Omental fat pad (tissue), 3 donors: ENCODE measurements at regions not wholly inside any gene's neighbourhood (a gene's known extent, or its start where the extent isn't known, plus 50 kb on each side); places are given as distances from the start of the nearest gene placed in this dataset.

Experiments
- ATAC-seq: fragments of 150-250 bp; one replicate; pipeline ENCODE4 v1.9.1; 2016; ENCODE audit warnings: mild to moderate bottlenecking, moderate library complexity; ENCODE audit not compliant: low FRiP score
- DNase-seq: peaks from one replicate; pipeline ENCODE4 v3.0.0-alpha.2; 2019; ENCODE audit warnings: low spot score
- TF ChIP-seq, protein P1 (sequence below), 3 donors: fragments of 450-650 bp; IDR thresholded peaks; one replicate each; pipeline ENCODE4 v1.5.1; 2016 to 2017; ENCODE audit warnings: antibody characterized with exemption in 3 of 3, mild to moderate bottlenecking in 3 of 3, moderate library complexity in 2 of 3

DNA sequence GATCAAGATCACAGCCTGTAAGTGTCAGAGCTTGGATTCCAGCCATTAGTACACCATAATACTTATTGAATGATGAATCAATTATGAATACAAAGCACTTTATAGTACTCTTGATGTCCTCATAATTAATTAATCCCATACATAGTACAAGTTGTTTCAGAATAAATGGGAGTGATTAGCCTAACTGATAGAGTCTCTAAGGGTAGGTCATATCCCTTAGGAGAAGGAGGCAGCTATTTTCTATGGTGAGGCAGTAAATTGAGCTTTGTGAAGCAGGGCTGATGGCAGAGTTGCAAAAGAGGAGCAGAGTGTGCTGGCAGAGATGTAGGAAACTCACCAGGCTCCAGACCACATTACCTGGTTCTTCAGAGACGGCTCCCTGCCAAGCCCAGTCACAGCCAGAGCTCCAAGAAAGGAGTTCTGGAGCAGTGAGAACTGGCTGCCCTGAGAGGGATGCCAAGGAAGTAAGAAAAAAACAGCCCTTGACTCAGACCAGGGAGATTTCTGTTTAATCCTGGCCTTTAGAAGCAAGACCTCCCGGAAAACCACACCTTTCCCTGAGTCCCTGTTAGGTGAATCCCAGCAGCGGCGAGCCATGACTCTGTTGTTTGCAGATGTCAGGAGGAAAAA, 112.9 kb downstream of the SH3TC2 start:
- ATAC-seq (peak; percentile 97), DNase-seq (no peak)
- TF ChIP-seq, protein P1, sequence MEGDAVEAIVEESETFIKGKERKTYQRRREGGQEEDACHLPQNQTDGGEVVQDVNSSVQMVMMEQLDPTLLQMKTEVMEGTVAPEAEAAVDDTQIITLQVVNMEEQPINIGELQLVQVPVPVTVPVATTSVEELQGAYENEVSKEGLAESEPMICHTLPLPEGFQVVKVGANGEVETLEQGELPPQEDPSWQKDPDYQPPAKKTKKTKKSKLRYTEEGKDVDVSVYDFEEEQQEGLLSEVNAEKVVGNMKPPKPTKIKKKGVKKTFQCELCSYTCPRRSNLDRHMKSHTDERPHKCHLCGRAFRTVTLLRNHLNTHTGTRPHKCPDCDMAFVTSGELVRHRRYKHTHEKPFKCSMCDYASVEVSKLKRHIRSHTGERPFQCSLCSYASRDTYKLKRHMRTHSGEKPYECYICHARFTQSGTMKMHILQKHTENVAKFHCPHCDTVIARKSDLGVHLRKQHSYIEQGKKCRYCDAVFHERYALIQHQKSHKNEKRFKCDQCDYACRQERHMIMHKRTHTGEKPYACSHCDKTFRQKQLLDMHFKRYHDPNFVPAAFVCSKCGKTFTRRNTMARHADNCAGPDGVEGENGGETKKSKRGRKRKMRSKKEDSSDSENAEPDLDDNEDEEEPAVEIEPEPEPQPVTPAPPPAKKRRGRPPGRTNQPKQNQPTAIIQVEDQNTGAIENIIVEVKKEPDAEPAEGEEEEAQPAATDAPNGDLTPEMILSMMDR (IDR thresholded peaks at IDR 0.05): no peak

DNA sequence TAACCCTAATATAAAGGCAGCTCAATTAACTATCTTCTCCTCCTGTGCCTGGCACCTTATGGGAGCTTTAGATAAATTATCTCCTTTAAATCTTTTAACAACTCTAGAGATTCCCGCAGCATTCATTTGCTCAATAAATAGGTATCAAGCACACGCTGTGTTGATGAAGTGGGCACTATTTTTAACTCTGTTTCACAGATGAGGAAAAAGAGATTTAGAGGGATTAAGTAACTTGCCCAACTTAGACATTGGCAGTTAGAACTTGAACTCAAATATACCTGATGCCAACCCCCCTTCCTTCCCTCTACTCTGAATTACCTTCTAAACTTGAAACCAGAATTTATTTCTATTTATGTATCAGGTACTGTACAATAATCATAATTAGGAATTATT, 112.4 kb downstream of the SH3TC2 start:
- TF ChIP-seq, protein P1 (IDR thresholded peaks at IDR 0.05): no peak
- DNase-seq (no peak), ATAC-seq (no peak)

GRCh38 chr5:148950892-148951291, 112.0 kb downstream of the SH3TC2 start:
- ATAC-seq (no peak), DNase-seq (no peak)
- TF ChIP-seq, protein P1 (IDR thresholded peaks at IDR 0.05): no peak

GRCh38 chr5:148951612-148952011, 111.2 kb downstream of the SH3TC2 start:
- TF ChIP-seq, protein P1 (IDR thresholded peaks at IDR 0.05): no peak
- DNase-seq: no peak
- ATAC-seq: no peak

GRCh38 chr5:148952097-148952867, 110.6 kb downstream of the SH3TC2 start:
- TF ChIP-seq, protein P1 (IDR thresholded peaks at IDR 0.05): no peak
- ATAC-seq: no peak
- DNase-seq: no peak

DNA sequence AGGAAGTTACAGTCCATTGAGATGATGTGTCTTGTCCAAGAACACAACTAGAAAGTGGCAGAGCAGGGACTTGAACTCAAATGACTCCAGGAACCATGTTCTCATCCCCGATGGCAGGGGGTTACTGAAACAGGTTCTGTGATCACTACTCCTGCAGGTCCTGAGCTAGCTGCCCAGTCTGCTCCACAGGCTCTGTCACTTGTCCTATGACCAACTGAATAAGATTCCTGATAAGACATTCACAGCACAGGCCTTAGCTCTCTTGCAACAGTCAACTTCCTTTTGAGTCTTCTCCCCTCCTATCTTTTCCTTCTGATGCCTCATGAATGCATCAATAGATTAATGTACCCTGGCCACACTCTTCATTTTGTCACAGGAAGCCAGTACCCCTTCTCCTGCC, 109.2 kb downstream of the SH3TC2 start:
- no peak for ATAC-seq
- TF ChIP-seq, protein P1 (IDR thresholded peaks at IDR 0.05): no peak
- no peak for DNase-seq
